ENCODE measurements at regions not wholly inside any gene's neighbourhood (a gene's known extent, or its start where the extent isn't known, plus 50 kb on each side); places are given as distances from the start of the nearest gene placed in this dataset.

DNA sequence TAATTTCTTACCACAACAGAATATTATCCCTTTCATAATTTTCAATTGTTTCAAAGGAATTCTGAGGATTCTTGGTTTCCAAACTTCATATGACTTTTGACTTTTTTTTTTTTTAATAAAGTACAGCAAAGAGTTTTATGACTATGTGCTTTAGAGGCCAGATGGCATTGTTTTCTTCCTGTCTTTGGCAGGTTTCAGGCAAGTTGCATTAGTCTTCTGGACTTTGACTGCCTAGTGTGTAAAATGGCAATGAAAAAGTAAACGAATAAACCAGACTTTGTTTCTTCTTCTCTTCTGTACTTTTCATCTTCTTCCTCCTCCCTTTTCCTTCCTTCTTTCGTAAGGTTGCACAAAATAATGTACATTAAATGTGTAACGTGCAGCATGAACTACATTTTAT is 172.6 kb upstream of the RBFOX1 start:
- Histone ChIP-seq H3K36me3 (ENCODE audit: control insufficient read depth, insufficient read depth, low read length) (no peaks in the 10 kb centered on the region), H3K27ac (ENCODE audit: insufficient read depth, low read length, poor library complexity, severe bottlenecking) (no peak overlapping the region), H3K4me3 (ENCODE audit: insufficient read depth, low read depth, low read length, poor library complexity, severe bottlenecking) (no peak overlapping the region), H3K27me3 (replicated peaks; ENCODE audit: control insufficient read depth, insufficient read depth, low read length, poor library complexity, severe bottlenecking) (no peaks in the 10 kb centered on the region), H3K9me3 (ENCODE audit: control insufficient read depth, low read length) (no peaks in the 10 kb centered on the region), H3K4me1 (ENCODE audit: control insufficient read depth, insufficient read depth, low read length, poor library complexity, severe bottlenecking) (no peaks in the 10 kb centered on the region)
- no peak for DNase-seq

DNA sequence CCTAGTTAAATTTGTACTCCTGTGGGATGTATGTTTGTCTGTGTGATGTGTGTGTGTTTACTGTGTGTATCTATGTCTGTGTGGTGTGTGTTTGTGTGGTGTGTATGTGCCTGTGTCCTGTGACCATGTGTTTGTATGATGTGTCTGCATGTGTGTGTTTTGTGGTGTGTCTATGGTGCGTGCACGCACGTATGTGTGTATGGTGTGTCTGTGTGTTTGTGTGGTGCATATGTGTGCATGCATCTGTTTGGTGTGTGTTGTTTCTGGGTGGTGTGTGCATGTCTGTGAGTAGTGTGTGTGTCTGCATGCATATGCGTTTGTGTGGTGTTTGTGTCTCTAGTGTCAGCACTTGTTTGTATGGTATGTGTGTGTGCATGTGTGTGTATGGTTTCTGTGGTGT is 174.2 kb upstream of the RBFOX1 start:
- no peaks in the 10 kb centered on the region for H3K4me1 ChIP-seq (ENCODE audit: control insufficient read depth, insufficient read depth, low read length, poor library complexity, severe bottlenecking)
- no peak overlapping the region for H3K27ac ChIP-seq (ENCODE audit: insufficient read depth, low read length, poor library complexity, severe bottlenecking)
- DNase-seq = no peak
- H3K27me3 ChIP-seq (replicated peaks; ENCODE audit: control insufficient read depth, insufficient read depth, low read length, poor library complexity, severe bottlenecking) = no peaks in the 10 kb centered on the region
- no peak overlapping the region for H3K4me3 ChIP-seq (ENCODE audit: insufficient read depth, low read depth, low read length, poor library complexity, severe bottlenecking)
- no peaks in the 10 kb centered on the region for H3K36me3 ChIP-seq (ENCODE audit: control insufficient read depth, insufficient read depth, low read length)
- no peaks in the 10 kb centered on the region for H3K9me3 ChIP-seq (ENCODE audit: control insufficient read depth, low read length)

- Histone ChIP-seq H3K27me3 (replicated peaks; ENCODE audit: control insufficient read depth, insufficient read depth, low read length, poor library complexity, severe bottlenecking) (no peaks in the 10 kb centered on the region), H3K4me3 (ENCODE audit: insufficient read depth, low read depth, low read length, poor library complexity, severe bottlenecking) (no peak overlapping the region), H3K9me3 (ENCODE audit: control insufficient read depth, low read length) (no peaks in the 10 kb centered on the region), H3K27ac (ENCODE audit: insufficient read depth, low read length, poor library complexity, severe bottlenecking) (no peak overlapping the region), H3K36me3 (ENCODE audit: control insufficient read depth, insufficient read depth, low read length) (no peaks in the 10 kb centered on the region), H3K4me1 (ENCODE audit: control insufficient read depth, insufficient read depth, low read length, poor library complexity, severe bottlenecking) (no peaks in the 10 kb centered on the region)
- DNase-seq = no peak
These were observed 182.4 kb upstream of the RBFOX1 start for GRCh38 chr16:7150230-7150629.

DNA sequence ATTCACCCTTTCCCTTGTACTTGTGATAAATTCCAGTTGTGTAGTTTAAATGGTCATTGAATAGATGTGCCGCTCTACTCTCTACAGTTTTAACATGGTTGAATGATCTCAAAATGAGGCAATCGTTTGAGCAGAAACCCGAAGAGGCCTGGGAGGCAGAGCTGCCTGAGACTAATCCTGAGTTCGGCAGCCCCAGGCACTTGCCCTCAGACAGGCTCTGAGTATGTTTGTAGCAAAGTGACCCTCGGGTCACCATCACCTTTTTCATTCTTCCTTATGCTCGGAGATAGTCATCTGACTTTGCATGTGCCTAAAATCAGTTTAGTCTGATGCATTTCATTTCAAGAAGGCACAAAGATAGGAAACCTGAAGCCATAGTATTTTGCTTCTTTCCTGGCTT is 184.0 kb upstream of the RBFOX1 start:
- Histone ChIP-seq H3K27me3 (replicated peaks; ENCODE audit: control insufficient read depth, insufficient read depth, low read length, poor library complexity, severe bottlenecking) (no peaks in the 10 kb centered on the region), H3K4me1 (ENCODE audit: control insufficient read depth, insufficient read depth, low read length, poor library complexity, severe bottlenecking) (no peaks in the 10 kb centered on the region), H3K4me3 (ENCODE audit: insufficient read depth, low read depth, low read length, poor library complexity, severe bottlenecking) (no peak overlapping the region), H3K9me3 (ENCODE audit: control insufficient read depth, low read length) (no peaks in the 10 kb centered on the region), H3K27ac (ENCODE audit: insufficient read depth, low read length, poor library complexity, severe bottlenecking) (no peak overlapping the region), H3K36me3 (ENCODE audit: control insufficient read depth, insufficient read depth, low read length) (no peaks in the 10 kb centered on the region)
- DNase-seq = no peak

GRCh38 chr16:7140899-7141298 is 191.7 kb upstream of the RBFOX1 start:
- H3K27ac ChIP-seq (ENCODE audit: insufficient read depth, low read length, poor library complexity, severe bottlenecking) = no peak overlapping the region
- no peaks in the 10 kb centered on the region for H3K27me3 ChIP-seq (replicated peaks; ENCODE audit: control insufficient read depth, insufficient read depth, low read length, poor library complexity, severe bottlenecking)
- no peaks in the 10 kb centered on the region for H3K4me1 ChIP-seq (ENCODE audit: control insufficient read depth, insufficient read depth, low read length, poor library complexity, severe bottlenecking)
- no peak for DNase-seq
- H3K4me3 ChIP-seq (ENCODE audit: insufficient read depth, low read depth, low read length, poor library complexity, severe bottlenecking) = no peak overlapping the region
- H3K9me3 ChIP-seq (ENCODE audit: control insufficient read depth, low read length) = peaks cover 5% of the 10 kb centered on the region
- H3K36me3 ChIP-seq (ENCODE audit: control insufficient read depth, insufficient read depth, low read length) = no peaks in the 10 kb centered on the region

GRCh38 chr16:7137560-7138330 is 194.9 kb upstream of the RBFOX1 start:
- DNase-seq = no peak
- no peaks in the 10 kb centered on the region for H3K36me3 ChIP-seq (ENCODE audit: control insufficient read depth, insufficient read depth, low read length)
- no peak overlapping the region for H3K4me3 ChIP-seq (ENCODE audit: insufficient read depth, low read depth, low read length, poor library complexity, severe bottlenecking)
- no peak overlapping the region for H3K27ac ChIP-seq (ENCODE audit: insufficient read depth, low read length, poor library complexity, severe bottlenecking)
- no peaks in the 10 kb centered on the region for H3K4me1 ChIP-seq (ENCODE audit: control insufficient read depth, insufficient read depth, low read length, poor library complexity, severe bottlenecking)
- H3K9me3 ChIP-seq (ENCODE audit: control insufficient read depth, low read length) = peaks cover 5% of the 10 kb centered on the region
- no peaks in the 10 kb centered on the region for H3K27me3 ChIP-seq (replicated peaks; ENCODE audit: control insufficient read depth, insufficient read depth, low read length, poor library complexity, severe bottlenecking)

GRCh38 chr16:7132465-7132864 is 200.2 kb upstream of the RBFOX1 start:
- Histone ChIP-seq H3K4me3 (ENCODE audit: insufficient read depth, low read depth, low read length, poor library complexity, severe bottlenecking) (no peak overlapping the region), H3K4me1 (ENCODE audit: control insufficient read depth, insufficient read depth, low read length, poor library complexity, severe bottlenecking) (no peaks in the 10 kb centered on the region), H3K27me3 (replicated peaks; ENCODE audit: control insufficient read depth, insufficient read depth, low read length, poor library complexity, severe bottlenecking) (no peaks in the 10 kb centered on the region), H3K9me3 (ENCODE audit: control insufficient read depth, low read length) (no peaks in the 10 kb centered on the region), H3K27ac (ENCODE audit: insufficient read depth, low read length, poor library complexity, severe bottlenecking) (no peak overlapping the region), H3K36me3 (ENCODE audit: control insufficient read depth, insufficient read depth, low read length) (no peaks in the 10 kb centered on the region)
- no peak for DNase-seq

DNA sequence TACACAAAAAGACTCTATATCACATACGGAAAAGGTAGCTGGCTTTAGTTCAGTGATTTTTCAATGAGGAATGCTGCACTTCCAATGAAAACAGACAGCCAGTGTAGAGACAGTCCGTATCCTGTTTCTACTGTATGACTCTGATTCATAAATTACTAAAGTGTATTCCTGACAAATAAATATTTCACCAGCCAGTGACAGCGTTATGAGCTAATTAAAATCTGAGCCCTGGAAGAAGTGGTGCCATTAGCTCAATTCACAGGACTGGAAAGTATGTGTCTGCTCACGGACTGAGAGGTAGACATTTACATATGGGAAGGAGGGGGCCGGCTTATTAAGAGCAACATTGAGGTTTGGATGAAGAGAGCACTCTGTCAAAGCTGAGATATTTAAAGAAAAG is 207.9 kb upstream of the RBFOX1 start:
- no peaks in the 10 kb centered on the region for H3K27me3 ChIP-seq (replicated peaks; ENCODE audit: control insufficient read depth, insufficient read depth, low read length, poor library complexity, severe bottlenecking)
- H3K9me3 ChIP-seq (ENCODE audit: control insufficient read depth, low read length) = no peaks in the 10 kb centered on the region
- H3K27ac ChIP-seq (ENCODE audit: insufficient read depth, low read length, poor library complexity, severe bottlenecking) = no peak overlapping the region
- no peaks in the 10 kb centered on the region for H3K4me1 ChIP-seq (ENCODE audit: control insufficient read depth, insufficient read depth, low read length, poor library complexity, severe bottlenecking)
- H3K4me3 ChIP-seq (ENCODE audit: insufficient read depth, low read depth, low read length, poor library complexity, severe bottlenecking) = no peak overlapping the region
- no peaks in the 10 kb centered on the region for H3K36me3 ChIP-seq (ENCODE audit: control insufficient read depth, insufficient read depth, low read length)
- no peak for DNase-seq

- Histone ChIP-seq H3K27me3 (replicated peaks; ENCODE audit: control insufficient read depth, insufficient read depth, low read length, poor library complexity, severe bottlenecking) (no peaks in the 10 kb centered on the region), H3K36me3 (ENCODE audit: control insufficient read depth, insufficient read depth, low read length) (no peaks in the 10 kb centered on the region), H3K27ac (ENCODE audit: insufficient read depth, low read length, poor library complexity, severe bottlenecking) (no peak overlapping the region), H3K4me1 (ENCODE audit: control insufficient read depth, insufficient read depth, low read length, poor library complexity, severe bottlenecking) (no peaks in the 10 kb centered on the region), H3K9me3 (ENCODE audit: control insufficient read depth, low read length) (no peaks in the 10 kb centered on the region), H3K4me3 (ENCODE audit: insufficient read depth, low read depth, low read length, poor library complexity, severe bottlenecking) (no peak overlapping the region)
- no peak for DNase-seq
These were observed 208.4 kb upstream of the RBFOX1 start for GRCh38 chr16:7124242-7124641.

DNA sequence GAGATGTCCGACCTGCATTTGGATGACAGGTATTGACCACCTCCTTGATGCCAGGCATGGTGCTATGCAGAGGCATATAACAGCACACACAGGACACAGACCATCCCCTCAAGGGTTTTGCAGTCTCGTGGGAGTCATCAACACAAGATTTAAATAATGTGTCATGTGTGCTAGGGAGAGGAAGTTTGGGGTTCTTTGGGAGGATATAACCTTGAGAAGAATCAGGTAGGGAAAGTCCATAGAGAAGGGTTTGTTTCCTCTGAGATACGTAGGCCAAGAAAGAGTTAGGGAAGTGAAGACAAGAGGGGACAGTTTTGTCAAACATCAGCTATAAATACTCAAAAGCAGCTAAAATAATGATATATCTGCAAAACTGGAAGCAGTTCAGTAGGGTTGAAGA is 215.9 kb upstream of the RBFOX1 start:
- H3K27me3 ChIP-seq (replicated peaks; ENCODE audit: control insufficient read depth, insufficient read depth, low read length, poor library complexity, severe bottlenecking) = no peaks in the 10 kb centered on the region
- no peaks in the 10 kb centered on the region for H3K4me1 ChIP-seq (ENCODE audit: control insufficient read depth, insufficient read depth, low read length, poor library complexity, severe bottlenecking)
- DNase-seq = no peak
- H3K9me3 ChIP-seq (ENCODE audit: control insufficient read depth, low read length) = no peaks in the 10 kb centered on the region
- no peaks in the 10 kb centered on the region for H3K36me3 ChIP-seq (ENCODE audit: control insufficient read depth, insufficient read depth, low read length)
- H3K4me3 ChIP-seq (ENCODE audit: insufficient read depth, low read depth, low read length, poor library complexity, severe bottlenecking) = no peak overlapping the region
- H3K27ac ChIP-seq (ENCODE audit: insufficient read depth, low read length, poor library complexity, severe bottlenecking) = no peak overlapping the region

Data from effector memory CD4-positive, alpha-beta T cell (primary cell).